ENCODE measurements at regions not wholly inside any gene's neighbourhood (a gene's known extent, or its start where the extent isn't known, plus 50 kb on each side); places are given as distances from the start of the nearest gene placed in this dataset.

- no peak for DNase-seq
These were observed 929.8 kb upstream of the CNTN5 start for GRCh38 chr11:98090861-98091505.

DNA sequence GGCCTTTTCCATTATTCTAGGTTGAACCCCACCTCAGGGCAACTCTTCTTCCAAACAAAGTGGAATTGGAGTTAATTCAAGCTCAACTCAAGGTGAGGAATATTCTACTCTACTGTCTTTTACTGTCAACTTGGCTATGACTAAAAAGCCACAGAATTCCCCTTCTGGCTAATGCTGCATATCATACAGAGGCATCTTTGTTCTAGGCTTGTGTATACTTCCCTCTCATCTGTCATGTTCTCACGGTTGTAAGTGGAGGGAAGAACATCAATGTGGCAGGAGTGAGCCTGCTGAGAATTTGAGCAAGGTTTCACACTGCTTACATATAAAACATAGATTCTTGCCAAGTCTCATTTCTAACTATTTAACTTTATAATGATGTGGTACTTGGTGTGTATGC lies 921.4 kb upstream of the CNTN5 start:
- DNase-seq = no peak

GRCh38 chr11:98100689-98101088 lies 920.1 kb upstream of the CNTN5 start:
- DNase-seq = no peak

DNA sequence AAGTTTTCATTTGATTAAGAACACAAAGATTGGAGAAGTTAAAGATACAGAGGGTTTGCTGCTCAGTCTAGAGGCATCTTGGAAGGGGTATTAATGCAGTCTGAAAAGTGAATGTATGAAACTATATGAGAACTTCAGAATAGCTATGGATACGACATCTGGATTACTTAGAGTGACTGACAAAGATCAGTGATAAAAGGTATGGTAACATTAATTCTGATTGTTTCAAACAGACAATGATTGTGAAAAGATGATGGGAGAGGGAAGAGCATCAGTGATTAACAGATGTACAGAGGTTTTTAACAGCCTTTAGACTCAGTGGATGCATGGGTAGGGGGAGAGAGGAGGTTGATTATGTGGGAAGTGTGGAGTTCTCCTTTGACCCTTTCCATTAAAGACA lies 919.4 kb upstream of the CNTN5 start:
- no peak for DNase-seq

DNA sequence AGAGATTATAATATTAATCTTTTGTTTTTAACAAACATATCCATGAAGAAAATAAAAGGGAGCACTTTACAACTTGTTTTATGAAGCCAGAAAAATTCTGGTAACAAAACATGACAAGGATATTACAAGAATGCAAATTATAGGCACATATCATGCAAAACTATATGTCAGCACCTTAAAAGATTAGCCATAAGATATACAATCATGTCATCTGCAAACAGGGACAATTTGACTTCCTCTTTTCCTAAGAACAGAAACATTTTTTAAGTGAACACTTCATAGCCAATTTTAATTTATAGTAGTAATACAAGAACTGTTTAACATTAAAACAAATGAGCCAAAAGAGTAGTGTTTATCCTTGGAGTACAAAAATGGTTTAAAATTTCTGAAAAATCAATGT lies 916.5 kb upstream of the CNTN5 start:
- DNase-seq = no peak

- no peak for DNase-seq
These were observed 913.0 kb upstream of the CNTN5 start for GRCh38 chr11:98107736-98108135.

GRCh38 chr11:98110030-98110429 lies 910.7 kb upstream of the CNTN5 start:
- no peak for DNase-seq

GRCh38 chr11:98115873-98116272 lies 904.9 kb upstream of the CNTN5 start:
- no peak for DNase-seq

- DNase-seq = no peak
These were observed 890.6 kb upstream of the CNTN5 start for GRCh38 chr11:98130117-98130625.

- no peak for DNase-seq
These were observed 884.4 kb upstream of the CNTN5 start for GRCh38 chr11:98136357-98136756.

DNA sequence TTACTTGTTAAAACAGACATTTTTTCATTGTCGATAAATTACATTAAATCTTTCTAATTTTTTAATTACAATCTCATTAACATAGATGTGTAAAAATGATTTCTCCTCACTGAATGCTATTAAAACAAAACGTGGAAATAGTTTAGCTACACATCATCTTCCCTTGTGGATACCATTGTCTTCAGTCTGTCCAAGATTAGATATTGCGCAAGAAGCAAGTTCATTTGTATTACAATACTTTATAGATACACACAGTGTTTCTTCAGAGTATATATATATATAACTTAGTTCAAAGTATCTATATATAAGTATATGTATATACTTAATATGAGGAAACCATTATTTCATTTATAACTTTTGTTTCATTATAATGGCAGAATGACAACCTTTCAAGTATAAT lies 883.3 kb upstream of the CNTN5 start:
- no peak for DNase-seq

- DNase-seq = no peak
These were observed 877.1 kb upstream of the CNTN5 start for GRCh38 chr11:98143661-98144060.

DNA sequence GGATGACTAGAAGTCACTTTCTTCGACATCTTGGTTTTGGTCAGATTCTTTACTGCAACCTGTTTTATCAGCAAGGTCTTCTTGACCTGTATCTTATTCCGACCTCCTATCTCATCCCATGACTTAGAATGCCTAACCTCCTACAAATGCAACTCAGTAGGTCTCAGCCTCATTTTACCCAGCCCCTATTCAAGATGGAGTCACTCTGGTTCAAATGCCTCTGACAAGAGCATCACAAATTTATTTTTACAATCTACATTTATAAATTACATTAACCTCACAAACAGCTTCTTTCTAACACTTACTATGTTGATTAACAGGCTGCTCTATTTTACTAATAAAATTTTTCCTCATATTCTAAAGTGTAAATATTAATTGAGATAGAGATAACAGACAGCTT lies 867.0 kb upstream of the CNTN5 start:
- DNase-seq = no peak

GRCh38 chr11:98155696-98156095 lies 865.1 kb upstream of the CNTN5 start:
- DNase-seq = no peak

DNA sequence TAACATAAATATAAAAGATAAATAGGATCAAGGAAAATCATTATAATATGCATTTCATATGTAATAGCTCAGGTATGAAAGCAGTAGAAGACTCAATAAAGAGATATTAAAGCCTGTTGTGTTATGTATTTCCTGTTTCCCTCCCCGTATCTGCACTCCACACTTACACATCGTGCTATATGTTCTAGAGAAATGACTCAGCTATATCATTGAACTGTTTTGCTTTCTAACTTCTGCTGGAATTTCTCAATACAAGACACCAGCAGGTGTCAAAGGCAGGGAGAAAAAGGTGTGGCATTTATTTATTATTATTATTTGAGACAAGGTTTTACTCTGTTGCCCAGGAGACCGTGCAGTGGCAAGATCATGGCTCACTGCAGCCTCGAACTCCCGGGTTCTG lies 842.8 kb upstream of the CNTN5 start:
- no peak for DNase-seq

- DNase-seq = no peak
These were observed 840.2 kb upstream of the CNTN5 start for GRCh38 chr11:98180511-98180910.

DNA sequence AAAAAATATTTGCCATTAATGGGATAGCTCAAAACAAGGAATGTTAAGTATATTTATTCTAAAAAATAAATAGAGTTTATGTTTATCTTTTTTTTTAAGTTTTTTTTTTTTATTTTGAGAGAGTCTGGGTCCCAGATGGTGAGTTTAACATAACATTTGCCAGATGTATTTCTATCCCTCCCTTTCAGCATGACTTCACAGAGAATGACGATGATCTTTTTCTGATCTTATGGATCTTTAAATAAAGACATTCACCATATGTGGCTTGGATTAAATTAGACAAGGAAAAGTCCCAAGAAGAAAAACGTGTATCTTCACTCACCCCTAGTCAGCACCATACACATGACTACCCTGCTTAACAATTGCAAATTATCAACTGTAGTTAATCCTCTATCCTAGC lies 839.8 kb upstream of the CNTN5 start:
- no peak for DNase-seq

GRCh38 chr11:98183034-98183433 lies 837.7 kb upstream of the CNTN5 start:
- DNase-seq = no peak

DNA sequence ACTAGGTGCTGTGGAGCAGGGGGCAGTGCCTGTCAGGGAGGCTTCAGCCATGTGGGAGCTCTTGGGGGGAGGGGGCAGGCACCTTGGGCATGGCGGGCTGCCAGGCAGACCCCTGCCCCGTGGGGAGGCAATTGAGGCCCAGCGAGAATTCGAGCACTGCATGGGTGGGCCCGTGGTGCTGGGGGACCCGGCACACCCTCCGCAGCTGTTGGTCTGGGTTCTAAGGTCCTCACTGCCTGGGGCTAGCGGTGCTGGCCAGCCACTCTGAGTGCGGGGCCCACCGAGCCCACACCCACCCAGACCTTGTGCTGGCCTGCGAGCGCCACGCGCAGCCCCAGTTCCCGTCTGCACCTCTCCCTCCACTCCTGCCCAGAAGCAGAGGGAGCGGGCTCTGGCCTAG lies 835.5 kb upstream of the CNTN5 start:
- DNase-seq = no peak

GRCh38 chr11:98194611-98195010 lies 826.1 kb upstream of the CNTN5 start:
- DNase-seq = no peak

DNA sequence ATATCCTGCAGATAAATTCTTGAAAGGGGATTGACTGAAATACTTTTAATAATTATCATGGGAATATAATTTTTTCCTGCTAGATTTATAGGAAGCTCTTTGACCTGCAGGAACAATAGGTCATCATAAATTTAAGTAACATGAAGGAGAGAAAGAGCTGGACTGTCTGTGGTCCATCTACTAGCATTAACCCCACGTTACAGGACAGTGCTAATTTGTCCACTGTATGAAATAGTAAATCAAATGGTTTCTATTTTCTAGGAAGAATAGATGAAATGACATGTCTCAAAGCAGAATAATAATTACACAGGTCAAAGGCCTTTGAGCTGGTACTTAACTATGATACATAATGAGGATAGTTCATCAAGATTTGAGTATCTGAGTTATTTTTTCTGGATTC lies 825.4 kb upstream of the CNTN5 start:
- DNase-seq = no peak

- no peak for DNase-seq
These were observed 813.7 kb upstream of the CNTN5 start for GRCh38 chr11:98207086-98207485.

DNA sequence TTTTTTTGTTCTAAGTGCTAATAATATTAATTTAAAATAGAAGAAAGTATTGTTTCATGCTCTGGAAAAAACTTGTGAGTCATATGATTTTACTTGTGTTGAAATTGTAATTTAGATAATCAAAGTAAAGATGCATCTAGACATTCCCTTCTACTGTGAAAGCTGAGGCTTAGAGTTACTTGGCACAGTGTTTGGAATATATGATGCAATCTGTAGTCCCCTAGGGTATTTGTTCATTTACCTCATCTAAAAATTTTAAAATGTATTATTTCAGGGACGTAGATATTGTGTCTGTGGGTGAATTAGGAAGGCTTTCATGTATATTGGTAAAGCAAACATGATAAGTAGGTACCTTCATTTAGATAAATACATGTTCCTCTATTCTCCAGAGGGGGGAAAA lies 793.5 kb upstream of the CNTN5 start:
- no peak for DNase-seq

GRCh38 chr11:98230678-98231077 lies 790.1 kb upstream of the CNTN5 start:
- DNase-seq = no peak

DNA sequence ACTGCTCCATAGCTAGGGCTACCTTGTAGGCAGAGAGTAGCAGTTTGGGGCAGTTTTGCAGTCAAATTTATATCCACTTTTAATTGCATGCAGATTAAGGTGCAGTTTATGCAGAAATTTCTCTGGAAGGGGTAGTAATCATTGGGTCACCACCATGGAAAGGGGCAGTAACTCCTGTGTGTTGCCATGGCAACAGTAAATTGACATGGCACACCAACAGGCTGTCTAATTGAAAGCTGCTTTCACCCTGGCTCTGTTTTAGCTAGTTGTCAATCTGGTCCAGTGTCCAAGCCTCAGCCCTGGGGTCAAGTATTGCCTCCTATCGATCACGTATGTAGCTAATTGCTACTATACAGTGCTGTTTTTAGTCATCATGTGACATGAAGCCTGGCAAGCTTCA lies 786.1 kb upstream of the CNTN5 start:
- no peak for DNase-seq

GRCh38 chr11:98243897-98244296 lies 776.9 kb upstream of the CNTN5 start:
- no peak for DNase-seq

All from CD4-positive, alpha-beta T cell treated with Interleukin-4 for 1 hour (primary cell).